ENCODE measurements at regions not wholly inside any gene's neighbourhood (a gene's known extent, or its start where the extent isn't known, plus 50 kb on each side); places are given as distances from the start of the nearest gene placed in this dataset.

- TF ChIP-seq REST (IDR thresholded peaks at IDR 0.05; ENCODE audit: insufficient replicate concordance, low read depth) (no peak), SPI1 (IDR thresholded peaks at IDR 0.05; ENCODE audit: borderline replicate concordance, low read depth) (no peak), POLR2AphosphoS5 (IDR thresholded peaks at IDR 0.05; ENCODE audit: low read depth) (no peak), CTCF (IDR thresholded peaks at IDR 0.05; ENCODE audit: insufficient read depth, low read length) (no peak), GABPA (IDR thresholded peaks at IDR 0.05; ENCODE audit: low read depth) (no peak)
- H3K27ac ChIP-seq (replicated peaks): no peak overlapping the region
- no peaks in the 10 kb centered on the region for H3K27me3 ChIP-seq (ENCODE audit: insufficient read depth, poor library complexity, severe bottlenecking)
- H3K4me3 ChIP-seq (replicated peaks; ENCODE audit: insufficient read depth, low read length): no peak overlapping the region
- DNase-seq (ENCODE audit: low read depth in 1 of 2, low spot score in 1 of 2): no peak
Observed at GRCh38 chr20:19944772-19945459, 72.2 kb upstream of the NAA20 start.

- Histone ChIP-seq H3K4me3 (replicated peaks; ENCODE audit: insufficient read depth, low read length) (no peak overlapping the region), H3K27me3 (ENCODE audit: insufficient read depth, poor library complexity, severe bottlenecking) (peaks cover 2% of the 10 kb centered on the region), H3K27ac (replicated peaks) (no peak overlapping the region)
- no peak for DNase-seq (ENCODE audit: low read depth in 1 of 2, low spot score in 1 of 2)
- TF ChIP-seq SPI1 (IDR thresholded peaks at IDR 0.05; ENCODE audit: borderline replicate concordance, low read depth) (no peak), CTCF (IDR thresholded peaks at IDR 0.05; ENCODE audit: insufficient read depth, low read length) (no peak), REST (IDR thresholded peaks at IDR 0.05; ENCODE audit: insufficient replicate concordance, low read depth) (no peak), GABPA (IDR thresholded peaks at IDR 0.05; ENCODE audit: low read depth) (no peak), POLR2AphosphoS5 (IDR thresholded peaks at IDR 0.05; ENCODE audit: low read depth) (no peak)
Observed at GRCh38 chr20:19945732-19946670, 71.2 kb upstream of the NAA20 start.

GRCh38 chr20:19947611-19948264, 69.4 kb upstream of the NAA20 start:
- TF ChIP-seq GABPA (IDR thresholded peaks at IDR 0.05; ENCODE audit: low read depth) (no peak), POLR2AphosphoS5 (IDR thresholded peaks at IDR 0.05; ENCODE audit: low read depth) (no peak)
- DNase-seq (ENCODE audit: low read depth in 1 of 2, low spot score in 1 of 2): no peak
- Histone ChIP-seq H3K4me3 (replicated peaks; ENCODE audit: insufficient read depth, low read length) (no peak overlapping the region), H3K27ac (replicated peaks) (no peak overlapping the region), H3K27me3 (ENCODE audit: insufficient read depth, poor library complexity, severe bottlenecking) (peaks cover 2% of the 10 kb centered on the region)
